Osteocyte (in vitro differentiated cells): ENCODE measurements at regions not wholly inside any gene's neighbourhood (a gene's known extent, or its start where the extent isn't known, plus 50 kb on each side); places are given as distances from the start of the nearest gene placed in this dataset.

Source experiments
- DNase-seq: peaks from one replicate; pipeline ENCODE4 v3.0.0; 2021; ENCODE audit warnings: mixed read lengths; ENCODE audit not compliant: unreplicated experiment; ENCODE audit errors: extremely low spot score
- H3K27ac Mint-ChIP-seq: one replicate; pipeline ENCODE4 v1.8.0; 2021; ENCODE audit warnings: mild to moderate bottlenecking, mixed read lengths; ENCODE audit not compliant: unreplicated experiment
- H3K27me3 Mint-ChIP-seq: one replicate; pipeline ENCODE4 v1.8.0; 2021; ENCODE audit warnings: mixed read lengths; ENCODE audit not compliant: unreplicated experiment
- H3K36me3 Mint-ChIP-seq: one replicate; pipeline ENCODE4 v1.8.0; 2021; ENCODE audit warnings: mixed read lengths; ENCODE audit not compliant: unreplicated experiment
- H3K4me1 Mint-ChIP-seq: one replicate; pipeline ENCODE4 v1.8.0; 2021; ENCODE audit warnings: mixed read lengths; ENCODE audit not compliant: unreplicated experiment
- H3K4me3 Mint-ChIP-seq: one replicate; pipeline ENCODE4 v1.8.0; 2021; ENCODE audit warnings: mild to moderate bottlenecking, moderate library complexity, mixed read lengths; ENCODE audit not compliant: unreplicated experiment
- H3K9me3 Mint-ChIP-seq: one replicate; pipeline ENCODE4 v1.8.0; 2021; ENCODE audit warnings: mixed read lengths; ENCODE audit not compliant: unreplicated experiment
- TF ChIP-seq, protein P1 (sequence below): fragments of 200-600 bp; sonication (generic); IDR thresholded peaks from 2 replicates; pipeline ENCODE4 v1.5.0; 2021; ENCODE audit warnings: antibody characterized with exemption, mild to moderate bottlenecking, moderate library complexity

DNA sequence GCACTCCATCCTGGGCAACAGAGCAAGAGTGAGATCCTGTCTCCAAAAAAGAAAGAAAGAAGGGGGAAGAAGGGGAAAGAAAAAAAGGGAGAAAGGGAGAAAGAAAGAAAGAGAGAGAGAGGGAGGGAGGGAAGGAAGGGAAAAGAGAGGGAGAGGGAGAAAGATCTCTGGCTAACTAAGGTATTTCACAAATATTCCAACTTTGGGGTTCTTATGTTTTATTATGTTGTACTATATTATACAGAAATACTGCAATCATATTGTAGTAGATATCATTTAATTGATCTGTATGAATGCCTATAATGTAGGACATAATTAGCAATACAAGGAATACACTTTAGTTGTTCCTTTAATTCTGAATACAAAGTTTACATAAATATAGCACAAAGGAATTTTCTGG lies 70.1 kb upstream of the STAM2 start:
- no peak for DNase-seq
- H3K36me3 Mint-ChIP-seq: no peaks in the 10 kb centered on the region
- H3K4me3 Mint-ChIP-seq: no peak overlapping the region
- H3K4me1 Mint-ChIP-seq: peaks cover 8% of the 10 kb centered on the region
- peaks cover 8% of the 10 kb centered on the region for H3K9me3 Mint-ChIP-seq
- H3K27me3 Mint-ChIP-seq: peaks cover 17% of the 10 kb centered on the region
- H3K27ac Mint-ChIP-seq: no peak overlapping the region
- TF ChIP-seq, protein P1, sequence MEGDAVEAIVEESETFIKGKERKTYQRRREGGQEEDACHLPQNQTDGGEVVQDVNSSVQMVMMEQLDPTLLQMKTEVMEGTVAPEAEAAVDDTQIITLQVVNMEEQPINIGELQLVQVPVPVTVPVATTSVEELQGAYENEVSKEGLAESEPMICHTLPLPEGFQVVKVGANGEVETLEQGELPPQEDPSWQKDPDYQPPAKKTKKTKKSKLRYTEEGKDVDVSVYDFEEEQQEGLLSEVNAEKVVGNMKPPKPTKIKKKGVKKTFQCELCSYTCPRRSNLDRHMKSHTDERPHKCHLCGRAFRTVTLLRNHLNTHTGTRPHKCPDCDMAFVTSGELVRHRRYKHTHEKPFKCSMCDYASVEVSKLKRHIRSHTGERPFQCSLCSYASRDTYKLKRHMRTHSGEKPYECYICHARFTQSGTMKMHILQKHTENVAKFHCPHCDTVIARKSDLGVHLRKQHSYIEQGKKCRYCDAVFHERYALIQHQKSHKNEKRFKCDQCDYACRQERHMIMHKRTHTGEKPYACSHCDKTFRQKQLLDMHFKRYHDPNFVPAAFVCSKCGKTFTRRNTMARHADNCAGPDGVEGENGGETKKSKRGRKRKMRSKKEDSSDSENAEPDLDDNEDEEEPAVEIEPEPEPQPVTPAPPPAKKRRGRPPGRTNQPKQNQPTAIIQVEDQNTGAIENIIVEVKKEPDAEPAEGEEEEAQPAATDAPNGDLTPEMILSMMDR: no peak

DNA sequence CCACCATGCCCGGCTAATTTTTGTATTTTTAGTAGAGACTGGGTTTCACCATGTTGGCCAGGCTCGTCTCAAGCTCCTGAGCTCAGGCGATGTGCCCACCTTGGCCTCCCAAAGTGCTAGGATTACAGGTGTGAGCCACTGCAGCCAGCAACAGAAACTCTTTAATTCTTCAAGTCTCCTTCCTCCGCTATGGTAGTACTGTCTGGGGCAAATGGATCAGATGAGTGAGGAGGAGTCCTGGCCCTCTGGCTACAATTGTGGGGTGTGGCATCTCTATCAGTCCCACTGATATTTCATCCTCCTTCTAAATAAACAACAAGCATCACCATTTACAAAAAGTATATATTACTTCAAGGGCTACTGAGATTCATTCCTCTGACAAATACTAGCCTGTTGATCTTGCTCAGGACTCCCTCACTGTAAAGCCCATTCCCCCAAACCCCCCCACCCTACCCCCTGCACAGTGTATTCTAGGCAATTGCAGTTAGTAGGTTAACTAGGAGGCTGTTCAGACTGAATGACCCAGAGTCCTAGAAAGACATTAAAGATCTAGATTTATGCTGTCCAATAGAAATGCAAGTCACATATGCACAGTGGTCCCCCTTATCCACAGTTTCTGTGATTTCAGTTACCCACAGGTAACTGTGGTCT lies 71.2 kb upstream of the STAM2 start:
- H3K27ac Mint-ChIP-seq: no peak overlapping the region
- no peak overlapping the region for H3K4me3 Mint-ChIP-seq
- H3K4me1 Mint-ChIP-seq: peaks cover 8% of the 10 kb centered on the region
- H3K9me3 Mint-ChIP-seq: no peaks in the 10 kb centered on the region
- DNase-seq: no peak
- TF ChIP-seq, protein P1: no peak
- peaks cover 28% of the 10 kb centered on the region for H3K27me3 Mint-ChIP-seq
- no peaks in the 10 kb centered on the region for H3K36me3 Mint-ChIP-seq

GRCh38 chr2:152247337-152247695 lies 71.8 kb upstream of the STAM2 start:
- H3K36me3 Mint-ChIP-seq: no peaks in the 10 kb centered on the region
- H3K4me1 Mint-ChIP-seq: peaks cover 8% of the 10 kb centered on the region
- H3K4me3 Mint-ChIP-seq: no peak overlapping the region
- no peak for DNase-seq
- peaks cover 31% of the 10 kb centered on the region for H3K27me3 Mint-ChIP-seq
- no peaks in the 10 kb centered on the region for H3K9me3 Mint-ChIP-seq
- TF ChIP-seq, protein P1: no peak
- no peak overlapping the region for H3K27ac Mint-ChIP-seq

GRCh38 chr2:152250421-152251100 lies 75.0 kb upstream of the STAM2 start:
- no peaks in the 10 kb centered on the region for H3K9me3 Mint-ChIP-seq

DNA sequence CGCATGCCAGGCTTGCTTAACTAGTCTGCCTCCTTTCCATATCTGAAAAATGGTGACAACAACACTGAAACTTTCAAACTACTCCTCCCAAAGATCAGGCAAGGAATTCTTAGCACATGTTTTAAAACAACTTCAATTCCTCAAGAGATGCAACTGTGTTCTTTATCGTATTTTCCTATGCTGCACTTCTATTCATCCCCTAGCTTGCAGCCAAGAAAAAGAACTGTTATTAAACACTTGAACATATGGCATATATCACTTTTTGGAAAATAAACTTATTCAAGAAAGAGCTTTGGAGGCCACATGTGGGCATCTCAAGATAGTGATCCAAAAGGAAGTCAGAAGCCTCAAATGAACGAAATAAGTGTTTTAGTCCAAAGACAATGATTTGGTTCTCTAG lies 75.6 kb upstream of the STAM2 start:
- TF ChIP-seq, protein P1: no peak
- no peaks in the 10 kb centered on the region for H3K36me3 Mint-ChIP-seq
- H3K9me3 Mint-ChIP-seq: no peaks in the 10 kb centered on the region
- peaks cover 54% of the 10 kb centered on the region for H3K27me3 Mint-ChIP-seq
- H3K4me3 Mint-ChIP-seq: no peak overlapping the region
- H3K27ac Mint-ChIP-seq: no peak overlapping the region
- no peaks in the 10 kb centered on the region for H3K4me1 Mint-ChIP-seq
- DNase-seq: no peak

More at GRCh38 chr2:152250421-152251100, 75.0 kb upstream of the STAM2 start:
- TF ChIP-seq, protein P1: no peak
- Mint-ChIP-seq H3K27ac (no peak overlapping the region), H3K4me1 (no peaks in the 10 kb centered on the region), H3K27me3 (peaks cover 50% of the 10 kb centered on the region), H3K36me3 (no peaks in the 10 kb centered on the region), H3K4me3 (no peak overlapping the region)
- no peak for DNase-seq
